ENCODE measurements at regions not wholly inside any gene's neighbourhood (a gene's known extent, or its start where the extent isn't known, plus 50 kb on each side); places are given as distances from the start of the nearest gene placed in this dataset.

GRCh38 chr18:43866696-43867095 lies 589.4 kb upstream of the SYT4 start:
- H3K27me3 ChIP-seq, result no peaks in the 10 kb centered on the region
- no peak for TF ChIP-seq CTCF (IDR thresholded peaks at IDR 0.05)

GRCh38 chr18:43868497-43868995 lies 591.3 kb upstream of the SYT4 start:
- intact Hi-C loops (cut with DNase I), result no loop called here
- H3K9me3 ChIP-seq, result no peaks in the 10 kb centered on the region

More at GRCh38 chr18:43866696-43867095, 589.4 kb upstream of the SYT4 start:
- Histone ChIP-seq H3K4me3 (no peak overlapping the region), H3K36me3 (no peaks in the 10 kb centered on the region), H3K27ac (no peak overlapping the region), H3K9me3 (no peaks in the 10 kb centered on the region), H3K4me1 (no peaks in the 10 kb centered on the region)
- ATAC-seq (no peak), DNase-seq (no peak)
- intact Hi-C loops (cut with DNase I), result no loop called here

GRCh38 chr18:43869451-43870008 lies 592.2 kb upstream of the SYT4 start:
- no peaks in the 10 kb centered on the region for H3K36me3 ChIP-seq
- H3K4me1 ChIP-seq, result no peaks in the 10 kb centered on the region
- H3K27me3 ChIP-seq, result no peaks in the 10 kb centered on the region
- DNase-seq (no peak), ATAC-seq (no peak)
- intact Hi-C loops (cut with DNase I), result no loop called here
- no peaks in the 10 kb centered on the region for H3K9me3 ChIP-seq
- no peak for TF ChIP-seq CTCF (IDR thresholded peaks at IDR 0.05)
- no peak overlapping the region for H3K4me3 ChIP-seq
- H3K27ac ChIP-seq, result no peak overlapping the region

More at GRCh38 chr18:43868497-43868995, 591.3 kb upstream of the SYT4 start:
- no peak for ATAC-seq
- no peak for DNase-seq
- TF ChIP-seq CTCF (IDR thresholded peaks at IDR 0.05), result no peak
- Histone ChIP-seq H3K4me3 (no peak overlapping the region), H3K27me3 (no peaks in the 10 kb centered on the region), H3K27ac (no peak overlapping the region), H3K36me3 (no peaks in the 10 kb centered on the region), H3K4me1 (no peaks in the 10 kb centered on the region)

- Histone ChIP-seq H3K27ac (no peak overlapping the region), H3K27me3 (no peaks in the 10 kb centered on the region), H3K9me3 (no peaks in the 10 kb centered on the region), H3K36me3 (no peaks in the 10 kb centered on the region), H3K4me3 (no peak overlapping the region), H3K4me1 (no peaks in the 10 kb centered on the region)
- ATAC-seq (no peak), DNase-seq (no peak)
- no peak for TF ChIP-seq CTCF (IDR thresholded peaks at IDR 0.05)
- intact Hi-C loops (cut with DNase I), result no loop called here
Measured at GRCh38 chr18:43870626-43871025, 593.3 kb upstream of the SYT4 start.

- no peak for DNase-seq
- H3K4me3 ChIP-seq, result no peak overlapping the region
- no peaks in the 10 kb centered on the region for H3K9me3 ChIP-seq
- no peak for ATAC-seq
- TF ChIP-seq CTCF (IDR thresholded peaks at IDR 0.05), result no peak
- no peak overlapping the region for H3K27ac ChIP-seq
- intact Hi-C loops (cut with DNase I), result no loop called here
- H3K27me3 ChIP-seq, result no peaks in the 10 kb centered on the region
- no peaks in the 10 kb centered on the region for H3K36me3 ChIP-seq
- H3K4me1 ChIP-seq, result no peaks in the 10 kb centered on the region
Measured at GRCh38 chr18:43875511-43875910, 598.2 kb upstream of the SYT4 start.

- no peak for TF ChIP-seq CTCF (IDR thresholded peaks at IDR 0.05)
- no peak overlapping the region for H3K4me3 ChIP-seq
- ATAC-seq (no peak), DNase-seq (no peak)
- no peaks in the 10 kb centered on the region for H3K9me3 ChIP-seq
- H3K27me3 ChIP-seq, result no peaks in the 10 kb centered on the region
- no peaks in the 10 kb centered on the region for H3K36me3 ChIP-seq
- intact Hi-C loops (cut with DNase I), result no loop called here
- H3K4me1 ChIP-seq, result no peaks in the 10 kb centered on the region
- H3K27ac ChIP-seq, result no peak overlapping the region
Measured at GRCh38 chr18:43876286-43876685, 599.0 kb upstream of the SYT4 start.

Data from upper lobe of right lung (tissue), 1 donor.